ENCODE measurements at regions not wholly inside any gene's neighbourhood (a gene's known extent, or its start where the extent isn't known, plus 50 kb on each side); places are given as distances from the start of the nearest gene placed in this dataset.
"Not testable (repeated sequence)": the region's sequence is repeated elsewhere in the genome, so short reads cannot be mapped to it uniquely, and the experiment has no call there.

GRCh38 chr2:22110244-22110651 lies 986.5 kb downstream of the TDRD15 start:
- DNase-seq (ENCODE audit: low spot score) = no peak

- no peak for DNase-seq (ENCODE audit: low spot score)
Measured at GRCh38 chr2:22124003-22124402, 1000.2 kb downstream of the TDRD15 start.

- DNase-seq (ENCODE audit: low spot score) = no peak
Measured at GRCh38 chr2:22126106-22126505, 1002.3 kb downstream of the TDRD15 start.

DNA sequence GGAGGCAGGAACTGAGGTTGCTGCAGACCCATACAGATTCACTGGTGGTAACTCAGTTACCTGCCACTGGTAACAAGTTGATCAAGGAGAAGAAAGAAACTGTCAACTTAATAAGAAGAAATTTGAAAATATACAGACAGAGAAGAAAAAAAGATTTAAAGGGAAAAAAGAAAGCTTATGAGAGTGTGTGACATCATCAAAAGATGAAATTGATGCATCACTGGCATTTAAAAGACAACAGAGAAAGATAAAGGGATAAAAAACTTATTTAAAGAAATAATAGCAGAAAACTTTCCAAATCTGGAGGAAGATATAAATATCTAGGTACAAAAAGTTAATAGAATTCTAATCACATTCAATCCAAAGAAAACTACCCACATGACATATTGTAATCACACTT lies 1003.2 kb downstream of the TDRD15 start:
- DNase-seq (ENCODE audit: low spot score) = no peak

DNA sequence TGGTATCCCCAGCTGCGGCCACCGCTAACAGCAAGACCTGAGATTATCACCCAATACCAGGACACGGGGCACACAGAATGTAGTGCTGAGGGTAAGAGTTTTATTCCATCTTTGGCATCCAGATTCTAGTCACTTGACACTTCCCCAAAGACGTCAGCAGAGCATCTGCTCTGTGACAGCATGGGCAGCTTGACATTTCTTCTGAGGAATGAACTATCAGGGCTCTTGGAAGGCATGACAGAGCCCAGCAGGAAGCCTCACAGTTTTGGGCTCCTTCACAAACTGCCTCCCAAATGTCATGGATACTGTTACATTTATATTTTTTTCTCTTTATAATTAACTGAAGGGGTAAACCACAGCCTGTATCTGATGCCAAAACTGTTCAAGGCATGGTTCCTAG lies 1010.7 kb downstream of the TDRD15 start:
- DNase-seq (ENCODE audit: low spot score) = no peak

DNA sequence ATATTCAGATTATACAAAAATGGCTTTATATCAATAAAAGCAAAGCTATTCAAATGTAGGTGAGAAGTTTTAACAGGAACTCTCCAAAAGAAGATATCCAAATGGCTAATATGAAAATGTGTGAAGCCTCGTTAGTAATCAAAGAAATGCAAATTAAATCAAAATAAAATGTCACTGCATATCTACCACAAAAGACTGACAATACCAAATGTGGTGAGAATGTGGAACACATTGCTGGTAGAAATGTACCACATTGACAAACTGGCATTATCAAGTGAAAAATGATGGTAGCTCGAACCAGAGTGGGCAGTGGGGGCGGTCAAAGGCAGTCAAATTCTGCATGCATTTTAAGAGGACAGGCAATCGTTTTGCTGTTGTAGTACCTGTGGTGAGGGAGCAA lies 1012.7 kb downstream of the TDRD15 start:
- DNase-seq (ENCODE audit: low spot score) = no peak

DNA sequence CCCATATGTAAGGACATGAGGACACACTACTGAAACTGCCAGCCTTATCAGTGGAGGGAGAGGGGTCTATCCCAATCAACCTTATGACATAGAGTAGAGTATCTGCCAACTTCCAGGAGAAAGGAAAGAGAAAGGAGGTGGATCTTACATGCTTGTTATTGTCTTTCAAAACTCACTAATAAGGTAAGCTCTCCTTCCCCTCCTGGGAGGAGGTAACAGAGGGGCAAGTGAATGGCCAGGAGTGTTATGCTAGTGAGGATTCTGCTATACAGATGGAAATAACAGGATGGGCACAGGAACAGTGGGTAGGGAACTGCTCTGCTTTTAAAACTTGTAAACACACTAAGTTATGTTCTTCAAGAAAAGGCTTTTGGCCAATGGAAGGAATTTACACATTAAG lies 1020.1 kb downstream of the TDRD15 start:
- no peak for DNase-seq (ENCODE audit: low spot score)

DNA sequence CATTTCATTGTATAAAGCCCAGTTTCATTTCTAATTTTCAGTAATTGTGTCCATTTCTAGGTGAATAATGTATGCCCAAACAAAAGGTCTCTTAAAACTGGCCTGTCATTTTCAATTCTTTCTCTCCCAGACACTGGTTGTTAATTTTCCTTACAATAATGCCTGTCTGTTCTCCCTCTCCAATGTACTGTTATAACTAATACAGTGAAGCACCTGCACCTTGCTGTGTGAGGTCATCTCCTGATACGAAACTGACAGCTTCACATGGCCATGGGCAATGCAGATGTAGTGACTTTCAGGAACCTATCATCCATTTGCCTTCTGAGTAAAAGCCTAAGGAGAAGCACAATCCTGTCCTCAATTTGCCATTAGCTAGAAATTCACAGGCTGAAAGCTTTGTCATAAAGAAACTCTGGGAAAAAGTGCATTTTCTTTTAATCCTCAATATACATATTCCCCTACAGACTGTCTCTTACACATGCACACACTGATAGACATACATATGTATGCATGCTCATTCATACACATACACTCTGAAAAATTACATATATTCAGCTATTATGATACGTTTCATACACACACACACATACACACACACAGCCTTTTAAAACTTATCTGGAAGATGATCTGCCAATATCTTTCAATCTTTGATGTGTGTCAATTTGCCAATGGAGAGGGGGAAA lies 1030.3 kb downstream of the TDRD15 start:
- no peak for DNase-seq (ENCODE audit: low spot score)

DNA sequence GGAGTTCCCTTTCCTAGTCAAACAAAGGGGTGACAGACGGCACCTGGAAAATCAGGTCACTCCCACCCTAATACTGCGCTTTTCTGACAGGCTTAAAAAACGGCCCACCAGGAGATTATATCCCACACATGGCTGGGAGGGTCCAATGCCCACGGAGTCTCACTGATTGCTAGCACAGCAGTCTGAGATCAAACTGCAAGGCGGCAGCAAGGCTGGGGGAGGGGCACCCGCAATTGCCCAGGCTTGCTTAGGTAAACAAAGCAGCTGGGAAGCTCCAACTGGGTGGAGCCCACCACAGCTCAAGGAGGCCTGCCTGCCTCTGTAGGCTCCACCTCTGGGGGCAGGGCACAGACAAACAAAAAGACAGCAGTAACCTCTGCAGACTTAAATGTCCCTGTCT lies 1032.9 kb downstream of the TDRD15 start:
- not testable (repeated sequence) for DNase-seq (ENCODE audit: low spot score)

GRCh38 chr2:22167256-22167655 lies 1043.5 kb downstream of the TDRD15 start:
- no peak for DNase-seq (ENCODE audit: low spot score)

- no peak for DNase-seq (ENCODE audit: low spot score)
Measured at GRCh38 chr2:22175003-22175402, 1051.2 kb downstream of the TDRD15 start.

GRCh38 chr2:22185251-22185650 lies 1061.5 kb downstream of the TDRD15 start:
- no peak for DNase-seq (ENCODE audit: low spot score)

DNA sequence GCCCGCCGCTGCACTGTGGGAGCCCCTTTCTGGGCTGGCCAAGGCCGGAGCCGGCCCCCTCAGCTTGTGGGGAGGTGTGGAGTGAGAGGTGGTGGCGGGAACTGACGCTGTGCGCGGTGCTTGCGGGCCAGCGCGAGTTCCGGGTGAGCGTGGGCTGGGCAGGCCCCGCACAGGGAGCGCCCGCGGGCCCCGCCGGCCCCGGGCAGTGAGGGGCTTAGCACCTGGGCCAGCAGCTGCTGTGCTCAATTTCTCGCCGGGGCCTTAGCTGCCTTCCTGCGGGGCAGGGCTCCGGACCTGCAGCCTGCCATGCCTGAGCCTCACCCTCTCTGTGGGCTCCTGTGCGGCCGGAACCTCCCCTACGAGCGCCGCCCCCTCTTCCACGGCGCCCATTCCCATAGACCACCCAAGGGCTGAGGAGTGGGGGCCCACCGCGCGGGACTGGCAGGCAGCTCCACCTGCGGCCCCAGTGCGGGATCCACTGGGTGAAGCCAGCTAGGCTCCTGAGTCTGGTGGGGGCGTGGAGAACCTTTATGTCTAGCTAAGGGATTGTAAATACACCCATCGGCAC lies 1062.6 kb downstream of the TDRD15 start:
- DNase-seq (ENCODE audit: low spot score) = not testable (repeated sequence)

DNA sequence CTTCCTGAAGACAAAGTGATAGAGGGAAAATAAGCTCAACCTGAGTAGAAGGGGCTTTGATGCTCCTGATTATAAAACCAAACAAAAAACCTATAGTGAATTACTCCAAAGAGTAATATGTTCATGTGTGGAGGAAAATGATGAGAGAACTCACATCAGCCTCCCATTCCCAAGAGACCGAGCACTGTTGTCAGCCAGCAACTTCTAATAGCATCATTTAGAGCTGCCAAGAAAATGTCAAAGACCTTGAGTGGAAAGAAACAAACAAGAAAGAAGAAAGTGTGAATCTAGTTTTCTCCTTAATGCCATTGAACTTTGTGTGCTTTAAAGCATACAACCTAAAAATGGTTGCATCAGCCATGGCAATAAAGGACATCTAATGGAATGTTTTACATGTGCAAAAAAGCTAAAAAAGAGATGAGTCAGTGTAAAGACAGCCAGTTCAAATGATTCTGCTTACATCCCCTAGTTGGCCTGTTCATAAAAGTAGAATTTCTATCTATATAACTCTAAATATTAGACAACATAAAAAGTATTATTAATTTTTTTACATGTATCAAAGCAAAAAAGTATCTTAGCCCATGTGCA lies 1066.2 kb downstream of the TDRD15 start:
- no peak for DNase-seq (ENCODE audit: low spot score)

- no peak for DNase-seq (ENCODE audit: low spot score)
Measured at GRCh38 chr2:22194218-22194617, 1070.5 kb downstream of the TDRD15 start.

- DNase-seq (ENCODE audit: low spot score) = no peak
Measured at GRCh38 chr2:22196806-22197205, 1073.0 kb downstream of the TDRD15 start.

DNA sequence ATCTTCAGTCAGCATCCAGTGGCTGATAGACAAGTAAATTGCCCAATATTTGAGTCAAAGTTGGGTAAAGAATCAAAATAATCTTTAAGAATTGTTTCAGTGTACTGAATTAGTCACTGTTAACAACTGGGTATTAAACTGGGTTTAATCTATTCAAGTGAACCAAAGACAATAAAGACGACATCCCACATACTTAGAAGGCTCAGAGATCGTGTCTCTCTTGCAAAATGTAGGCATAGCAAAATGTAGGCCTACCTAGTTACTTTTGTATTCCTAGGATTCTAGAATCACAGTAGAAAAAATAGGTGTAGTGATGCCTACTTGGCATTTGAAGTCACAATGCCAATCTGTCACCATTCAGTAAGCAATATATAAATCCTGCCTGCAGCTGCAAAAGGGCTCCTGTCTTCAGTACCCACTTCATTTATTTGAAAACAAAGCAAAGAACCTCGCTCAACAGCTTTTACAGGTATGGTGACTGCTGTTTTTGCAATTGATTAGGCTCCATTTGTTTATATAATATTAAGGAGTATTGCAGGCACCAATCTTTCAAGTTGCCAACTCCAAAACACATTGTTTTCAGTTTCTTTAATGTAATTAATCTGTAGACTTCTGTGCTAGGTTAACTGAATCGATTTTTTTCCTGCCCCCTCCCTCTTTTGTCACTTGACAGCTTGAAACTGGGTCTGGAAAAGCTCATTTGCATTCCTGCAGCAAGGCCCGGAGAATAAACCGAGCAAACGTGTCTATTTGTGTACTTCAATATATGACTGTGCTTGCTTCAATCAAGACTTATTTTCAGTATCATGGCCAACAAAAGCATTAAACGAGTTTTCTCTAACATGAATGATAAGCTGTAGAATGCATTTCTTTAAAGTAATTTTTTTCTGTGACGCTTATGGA lies 1074.9 kb downstream of the TDRD15 start:
- no peak for DNase-seq (ENCODE audit: low spot score)

GRCh38 chr2:22199994-22200393 lies 1076.2 kb downstream of the TDRD15 start:
- DNase-seq (ENCODE audit: low spot score) = no peak

DNA sequence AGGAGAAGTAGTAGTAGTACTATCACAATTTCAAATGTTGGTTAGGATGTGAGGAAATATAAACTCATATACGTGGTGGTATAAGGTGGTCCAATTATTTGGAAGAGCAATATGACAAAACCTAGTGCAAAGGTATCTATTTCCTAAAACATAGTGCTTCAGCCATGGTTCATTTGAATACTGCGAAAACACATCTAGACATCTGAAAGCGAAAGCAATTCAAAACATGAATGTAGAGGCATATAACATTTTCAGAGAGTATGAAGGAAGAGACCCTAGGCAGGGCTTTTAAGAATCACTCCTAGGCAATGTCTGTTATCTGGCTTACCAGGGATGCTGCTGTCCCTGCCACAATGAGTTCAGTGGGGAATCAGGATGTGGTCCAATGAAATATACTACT lies 1085.8 kb downstream of the TDRD15 start:
- no peak for DNase-seq (ENCODE audit: low spot score)

DNA sequence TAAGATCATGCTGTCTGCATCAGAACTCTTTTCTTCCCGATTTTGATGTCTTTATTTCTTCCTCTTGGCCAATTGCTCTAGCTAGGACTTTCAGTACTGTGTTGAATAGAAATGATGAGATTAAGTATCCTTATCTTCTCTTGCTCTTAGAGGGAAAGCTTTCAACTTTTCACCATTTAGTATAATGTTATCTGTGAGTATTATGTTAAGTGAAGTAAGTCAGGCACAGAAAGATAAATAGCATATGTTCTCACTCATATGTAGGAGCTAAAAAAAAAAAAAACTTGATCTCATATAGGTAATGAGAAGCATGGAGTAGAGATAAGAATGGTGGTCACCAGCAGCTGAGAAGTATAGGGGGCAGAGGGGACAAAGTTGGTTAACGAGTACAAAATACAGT lies 1089.5 kb downstream of the TDRD15 start:
- no peak for DNase-seq (ENCODE audit: low spot score)

GRCh38 chr2:22215517-22215916 lies 1091.7 kb downstream of the TDRD15 start:
- no peak for DNase-seq (ENCODE audit: low spot score)

GRCh38 chr2:22217881-22218280 lies 1094.1 kb downstream of the TDRD15 start:
- no peak for DNase-seq (ENCODE audit: low spot score)

DNA sequence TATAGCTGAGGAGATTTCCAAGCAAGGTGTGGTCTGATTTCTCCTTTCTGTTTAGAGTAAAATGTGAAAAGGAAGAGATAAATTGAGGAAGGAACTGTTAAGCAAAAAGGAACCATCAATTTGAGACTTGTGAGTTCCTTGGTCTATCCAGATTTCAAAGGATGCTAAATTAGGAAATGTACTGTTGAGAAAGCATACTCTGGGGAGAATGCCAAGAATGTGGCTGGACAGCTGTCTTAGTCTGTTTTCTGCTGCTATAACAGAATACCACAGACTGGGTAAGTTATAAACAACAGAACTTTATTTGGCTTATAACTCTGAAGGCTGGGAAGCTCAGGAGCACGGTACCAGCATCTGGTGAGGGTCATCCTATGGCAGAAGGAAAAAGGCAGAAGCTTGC lies 1097.2 kb downstream of the TDRD15 start:
- DNase-seq (ENCODE audit: low spot score) = no peak
